ENCODE measurements at regions not wholly inside any gene's neighbourhood (a gene's known extent, or its start where the extent isn't known, plus 50 kb on each side); places are given as distances from the start of the nearest gene placed in this dataset.

DNA sequence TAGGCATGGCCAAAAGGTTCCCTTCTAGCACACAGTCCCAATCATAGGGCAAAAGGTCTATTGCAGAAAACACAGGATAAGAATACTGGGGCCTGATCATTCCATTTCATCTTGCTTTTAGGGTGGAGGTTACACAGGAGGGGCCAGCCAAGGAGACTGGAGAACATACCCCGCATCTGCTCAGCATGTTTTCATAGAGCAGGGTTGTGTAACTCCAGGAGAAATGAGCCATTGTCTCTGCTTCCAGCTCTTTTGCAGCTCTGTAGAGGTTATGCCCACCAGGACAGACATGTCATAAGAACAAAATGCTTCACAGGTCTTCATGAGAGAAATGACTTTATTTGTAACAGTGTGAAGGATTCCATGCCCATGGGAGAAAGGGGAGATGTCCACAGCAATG is 742.8 kb downstream of the DACH1 start:
- TF ChIP-seq, protein P1, sequence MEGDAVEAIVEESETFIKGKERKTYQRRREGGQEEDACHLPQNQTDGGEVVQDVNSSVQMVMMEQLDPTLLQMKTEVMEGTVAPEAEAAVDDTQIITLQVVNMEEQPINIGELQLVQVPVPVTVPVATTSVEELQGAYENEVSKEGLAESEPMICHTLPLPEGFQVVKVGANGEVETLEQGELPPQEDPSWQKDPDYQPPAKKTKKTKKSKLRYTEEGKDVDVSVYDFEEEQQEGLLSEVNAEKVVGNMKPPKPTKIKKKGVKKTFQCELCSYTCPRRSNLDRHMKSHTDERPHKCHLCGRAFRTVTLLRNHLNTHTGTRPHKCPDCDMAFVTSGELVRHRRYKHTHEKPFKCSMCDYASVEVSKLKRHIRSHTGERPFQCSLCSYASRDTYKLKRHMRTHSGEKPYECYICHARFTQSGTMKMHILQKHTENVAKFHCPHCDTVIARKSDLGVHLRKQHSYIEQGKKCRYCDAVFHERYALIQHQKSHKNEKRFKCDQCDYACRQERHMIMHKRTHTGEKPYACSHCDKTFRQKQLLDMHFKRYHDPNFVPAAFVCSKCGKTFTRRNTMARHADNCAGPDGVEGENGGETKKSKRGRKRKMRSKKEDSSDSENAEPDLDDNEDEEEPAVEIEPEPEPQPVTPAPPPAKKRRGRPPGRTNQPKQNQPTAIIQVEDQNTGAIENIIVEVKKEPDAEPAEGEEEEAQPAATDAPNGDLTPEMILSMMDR (IDR thresholded peaks at IDR 0.05; ENCODE audit: insufficient read depth, low read length, poor library complexity, severe bottlenecking): no peak
- no peak for DNase-seq (ENCODE audit: low read depth)
- no peaks in the 10 kb centered on the region for H3K27me3 ChIP-seq (ENCODE audit: control insufficient read depth, insufficient read depth, low read length)
- H3K4me3 ChIP-seq (ENCODE audit: low read depth, low read length): no peak overlapping the region
- H3K36me3 ChIP-seq (ENCODE audit: control insufficient read depth, insufficient read depth, low read length): no peaks in the 10 kb centered on the region

DNA sequence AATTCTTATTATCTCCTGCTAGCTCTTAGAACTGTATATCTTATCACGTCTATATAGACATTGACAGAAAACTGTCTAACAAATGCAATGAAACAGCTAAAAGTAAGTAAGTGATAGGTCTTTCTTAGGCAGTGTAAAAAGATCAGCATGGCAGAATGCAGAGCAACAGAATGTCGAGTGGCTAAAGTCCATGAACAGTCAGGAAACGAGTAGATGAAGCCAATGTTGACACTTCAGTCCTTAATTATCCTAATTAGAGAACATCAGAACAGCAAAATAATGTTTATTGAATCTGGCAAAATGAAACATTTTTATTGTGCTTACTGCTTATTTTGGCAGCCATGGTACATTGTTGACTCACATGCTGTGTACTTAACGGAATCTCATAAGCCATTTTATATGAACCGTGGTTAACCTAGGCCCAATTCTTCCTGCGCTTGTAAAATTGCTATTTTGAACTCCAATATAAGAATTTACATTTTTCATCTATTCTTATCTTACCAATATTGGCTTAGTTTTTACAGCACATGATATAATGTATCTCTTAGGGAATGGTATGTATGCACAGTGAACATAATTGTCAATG is 748.1 kb downstream of the DACH1 start:
- TF ChIP-seq, protein P1 (IDR thresholded peaks at IDR 0.05; ENCODE audit: insufficient read depth, low read length, poor library complexity, severe bottlenecking): no peak
- H3K36me3 ChIP-seq (ENCODE audit: control insufficient read depth, insufficient read depth, low read length): no peaks in the 10 kb centered on the region

DNA sequence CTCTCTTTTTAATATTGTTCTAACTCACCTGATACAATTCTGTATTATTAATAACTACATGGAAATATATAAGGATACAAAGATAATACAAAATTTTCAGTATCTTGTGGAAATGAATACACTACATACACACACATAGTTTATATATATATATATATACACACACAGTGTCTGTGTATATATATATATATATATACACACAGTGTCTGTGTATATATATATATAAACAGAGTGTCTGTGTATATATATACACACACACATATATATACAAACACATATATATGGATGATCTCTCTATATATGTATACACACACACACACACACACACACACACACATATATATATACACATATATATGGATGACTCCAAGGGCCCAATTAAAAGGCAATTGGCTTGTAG is 749.1 kb downstream of the DACH1 start:
- Histone ChIP-seq H3K36me3 (ENCODE audit: control insufficient read depth, insufficient read depth, low read length) (no peaks in the 10 kb centered on the region), H3K27me3 (ENCODE audit: control insufficient read depth, insufficient read depth, low read length) (no peaks in the 10 kb centered on the region), H3K4me3 (ENCODE audit: low read depth, low read length) (no peak overlapping the region)
- TF ChIP-seq, protein P1 (IDR thresholded peaks at IDR 0.05; ENCODE audit: insufficient read depth, low read length, poor library complexity, severe bottlenecking): no peak
- DNase-seq (ENCODE audit: low read depth): no peak

More for the DNA sequence above, 748.1 kb downstream of the DACH1 start:
- Histone ChIP-seq H3K4me3 (ENCODE audit: low read depth, low read length) (no peak overlapping the region), H3K27me3 (ENCODE audit: control insufficient read depth, insufficient read depth, low read length) (no peaks in the 10 kb centered on the region)
- no peak for DNase-seq (ENCODE audit: low read depth)

DNA sequence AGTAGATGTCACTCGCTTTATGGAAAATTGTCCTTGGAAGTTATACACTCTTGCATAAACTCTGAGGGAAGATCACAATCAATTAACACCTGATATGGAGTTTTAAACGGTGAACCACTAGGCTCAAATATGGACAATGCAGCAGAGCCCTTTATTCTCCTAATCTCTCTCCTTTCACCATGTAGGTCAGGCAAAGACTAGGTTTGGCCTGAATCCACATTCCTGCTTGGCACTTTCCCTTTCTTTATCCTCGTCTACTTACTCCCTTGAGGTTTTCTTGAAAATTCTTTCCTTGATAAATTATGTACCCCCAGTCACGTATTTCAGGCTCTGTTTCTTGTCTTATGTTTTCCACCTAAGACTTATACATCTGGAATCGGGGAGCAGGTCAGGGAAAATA is 751.7 kb downstream of the DACH1 start:
- Histone ChIP-seq H3K4me3 (ENCODE audit: low read depth, low read length) (no peak overlapping the region), H3K27me3 (ENCODE audit: control insufficient read depth, insufficient read depth, low read length) (no peaks in the 10 kb centered on the region), H3K36me3 (ENCODE audit: control insufficient read depth, insufficient read depth, low read length) (no peaks in the 10 kb centered on the region)
- no peak for DNase-seq (ENCODE audit: low read depth)
- TF ChIP-seq, protein P1 (IDR thresholded peaks at IDR 0.05; ENCODE audit: insufficient read depth, low read length, poor library complexity, severe bottlenecking): no peak

DNA sequence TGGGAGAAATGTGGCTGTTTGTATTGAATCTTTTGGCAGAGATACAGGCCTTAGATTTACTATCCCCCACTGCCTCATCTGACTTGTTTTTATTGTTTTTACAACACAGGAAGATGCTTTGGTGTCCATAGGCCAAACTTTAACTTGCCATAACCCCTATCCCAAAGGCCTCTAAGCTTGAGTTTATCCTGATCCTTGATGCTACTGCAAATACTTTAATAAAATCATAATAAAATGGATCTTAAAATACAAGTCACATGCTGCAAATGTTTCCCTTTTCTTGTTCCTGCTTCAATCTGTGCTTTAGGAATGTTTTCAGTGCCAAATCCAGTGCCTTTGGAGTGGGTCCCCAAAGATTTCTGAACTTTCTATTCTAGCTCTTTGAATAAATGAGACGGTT is 770.6 kb downstream of the DACH1 start:
- no peaks in the 10 kb centered on the region for H3K27me3 ChIP-seq (ENCODE audit: control insufficient read depth, insufficient read depth, low read length)
- TF ChIP-seq, protein P1 (IDR thresholded peaks at IDR 0.05; ENCODE audit: insufficient read depth, low read length, poor library complexity, severe bottlenecking): no peak
- no peak overlapping the region for H3K4me3 ChIP-seq (ENCODE audit: low read depth, low read length)
- DNase-seq (ENCODE audit: low read depth): no peak
- no peaks in the 10 kb centered on the region for H3K36me3 ChIP-seq (ENCODE audit: control insufficient read depth, insufficient read depth, low read length)

DNA sequence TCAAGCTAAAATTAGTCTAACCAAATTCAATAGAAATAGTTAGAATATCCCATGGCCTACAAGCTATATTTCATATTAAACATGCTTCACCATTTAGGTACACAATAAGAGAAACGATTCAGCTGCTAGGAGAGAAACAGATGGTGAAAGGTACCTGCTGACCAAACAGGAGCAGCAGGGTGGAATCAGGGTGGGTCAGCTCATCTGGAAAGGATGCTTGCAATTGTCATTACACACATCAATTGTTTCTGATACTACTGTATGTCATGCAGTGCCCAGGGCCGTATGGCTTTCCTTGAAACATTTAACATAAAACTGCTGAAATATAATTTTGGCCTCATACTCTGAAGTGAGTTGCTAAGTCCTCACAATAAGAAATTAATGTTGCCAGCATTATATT is 776.0 kb downstream of the DACH1 start:
- no peaks in the 10 kb centered on the region for H3K36me3 ChIP-seq (ENCODE audit: control insufficient read depth, insufficient read depth, low read length)
- TF ChIP-seq, protein P1 (IDR thresholded peaks at IDR 0.05; ENCODE audit: insufficient read depth, low read length, poor library complexity, severe bottlenecking): no peak
- no peaks in the 10 kb centered on the region for H3K27me3 ChIP-seq (ENCODE audit: control insufficient read depth, insufficient read depth, low read length)
- no peak for DNase-seq (ENCODE audit: low read depth)
- H3K4me3 ChIP-seq (ENCODE audit: low read depth, low read length): no peak overlapping the region

All from kidney epithelial cell (primary cell).